ENCODE measurements at regions not wholly inside any gene's neighbourhood (a gene's known extent, or its start where the extent isn't known, plus 50 kb on each side); places are given as distances from the start of the nearest gene placed in this dataset.
"Not testable (repeated sequence)": the region's sequence is repeated elsewhere in the genome, so short reads cannot be mapped to it uniquely, and the experiment has no call there.

DNA sequence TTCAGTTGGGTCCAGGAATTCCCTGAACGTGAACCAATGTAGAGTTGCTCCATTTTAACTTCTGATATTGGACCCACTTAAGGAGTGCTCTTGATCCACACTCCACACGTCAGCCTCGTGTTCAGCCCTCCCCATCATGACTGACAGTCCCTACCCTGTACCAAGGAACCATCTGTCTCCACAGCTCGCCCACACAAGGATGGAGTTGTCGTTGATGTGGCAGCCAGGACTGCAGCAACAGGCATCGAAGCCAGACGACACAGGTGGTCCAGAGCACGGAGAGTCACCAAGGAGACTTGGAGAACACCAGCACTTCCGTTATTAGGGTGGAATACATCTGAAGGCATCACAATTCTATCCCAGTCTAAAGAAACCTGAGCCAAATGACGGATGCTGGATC is 472.1 kb upstream of the NR3C2 start:
- Histone ChIP-seq H3K4me1 (ENCODE audit: low read depth) (no peaks in the 10 kb centered on the region), H3K4me3 (no peak overlapping the region), H3K9me3 (no peaks in the 10 kb centered on the region), H3K36me3 (ENCODE audit: low read depth) (no peaks in the 10 kb centered on the region)
- DNase-seq (no peak), ATAC-seq (no peak)
- intact Hi-C loops (cut with DNase I, micrococcal nuclease), result no loop called here
- no peak for TF ChIP-seq CTCF (IDR thresholded peaks at IDR 0.05)

GRCh38 chr4:148903388-148903787 is 461.2 kb upstream of the NR3C2 start:
- no peak for TF ChIP-seq CTCF (IDR thresholded peaks at IDR 0.05)
- DNase-seq, result no peak
- H3K4me1 ChIP-seq (ENCODE audit: low read depth), result no peaks in the 10 kb centered on the region
- peaks cover under 1% of the 10 kb centered on the region for H3K9me3 ChIP-seq
- intact Hi-C loops (cut with DNase I, micrococcal nuclease), result no loop called here
- no peaks in the 10 kb centered on the region for H3K36me3 ChIP-seq (ENCODE audit: low read depth)
- H3K4me3 ChIP-seq, result no peak overlapping the region
- peak; percentile 67 for ATAC-seq

GRCh38 chr4:148901075-148901705 is 459.0 kb upstream of the NR3C2 start:
- no peak for ATAC-seq

GRCh38 chr4:148898139-148898538 is 455.9 kb upstream of the NR3C2 start:
- DNase-seq; intact Hi-C loops (cut with DNase I, micrococcal nuclease); ATAC-seq: not testable (repeated sequence)

More at GRCh38 chr4:148901075-148901705, 459.0 kb upstream of the NR3C2 start:
- Histone ChIP-seq H3K9me3 (peaks cover 8% of the 10 kb centered on the region), H3K4me3 (no peak overlapping the region), H3K36me3 (ENCODE audit: low read depth) (no peaks in the 10 kb centered on the region), H3K4me1 (ENCODE audit: low read depth) (no peaks in the 10 kb centered on the region)
- DNase-seq, result no peak
- no peak for TF ChIP-seq CTCF (IDR thresholded peaks at IDR 0.05)
- intact Hi-C loops (cut with DNase I, micrococcal nuclease), result no loop called here

DNA sequence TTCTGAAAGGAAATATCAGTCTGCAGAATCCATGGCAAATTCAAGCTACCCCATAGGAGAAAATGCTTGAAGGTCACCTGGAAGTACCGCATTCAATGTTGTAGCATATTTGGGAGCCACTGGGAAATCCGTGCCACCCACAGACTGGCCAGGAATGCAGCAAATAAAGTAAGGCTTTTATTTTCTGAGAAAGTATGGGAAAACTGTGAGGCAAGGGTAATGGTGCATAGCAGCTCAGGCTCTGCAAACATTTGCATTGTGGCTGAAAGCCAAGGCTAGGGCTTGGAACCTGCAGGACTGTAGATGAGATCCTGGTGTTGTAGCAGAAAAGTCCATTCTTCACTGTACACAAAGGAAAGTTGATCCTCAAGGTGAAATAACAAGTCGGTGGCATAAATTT is 450.9 kb upstream of the NR3C2 start:
- TF ChIP-seq CTCF (IDR thresholded peaks at IDR 0.05), result no peak
- Histone ChIP-seq H3K36me3 (ENCODE audit: low read depth) (no peaks in the 10 kb centered on the region), H3K9me3 (peaks cover 5% of the 10 kb centered on the region), H3K4me3 (no peak overlapping the region), H3K4me1 (ENCODE audit: low read depth) (no peaks in the 10 kb centered on the region)
- DNase-seq (no peak), ATAC-seq (no peak)
- intact Hi-C loops (cut with DNase I, micrococcal nuclease), result no loop called here

More at GRCh38 chr4:148898139-148898538, 455.9 kb upstream of the NR3C2 start:
- H3K4me1 ChIP-seq (ENCODE audit: low read depth); H3K9me3 ChIP-seq; H3K4me3 ChIP-seq; H3K36me3 ChIP-seq (ENCODE audit: low read depth): not testable (repeated sequence)

- no peak overlapping the region for H3K4me3 ChIP-seq
- no peak for DNase-seq
- H3K4me1 ChIP-seq (ENCODE audit: low read depth), result peaks cover 3% of the 10 kb centered on the region
- intact Hi-C loops (cut with DNase I, micrococcal nuclease), result no loop called here
- H3K9me3 ChIP-seq, result no peaks in the 10 kb centered on the region
- no peaks in the 10 kb centered on the region for H3K36me3 ChIP-seq (ENCODE audit: low read depth)
- TF ChIP-seq CTCF (IDR thresholded peaks at IDR 0.05), result no peak
- no peak for ATAC-seq
These were observed 441.7 kb upstream of the NR3C2 start for GRCh38 chr4:148883891-148884290.

Measured in mucosa of descending colon (tissue), 3 donors.